DOHH2 (cell line): ENCODE measurements at regions not wholly inside any gene's neighbourhood (a gene's known extent, or its start where the extent isn't known, plus 50 kb on each side); places are given as distances from the start of the nearest gene placed in this dataset.

ENCODE experiments used
- H3F3A ChIP-seq: fragments of 200-600 bp; sonication (generic), shearing (Covaris generic); 2 replicates; pipeline ENCODE4 v1.6.0; 2016; ENCODE audit warnings: antibody characterized with exemption, mild to moderate bottlenecking; ENCODE audit not compliant: control insufficient read depth, insufficient read depth
- H3K27ac ChIP-seq: fragments of 200-600 bp; sonication (generic); 2 replicates; pipeline ENCODE4 v1.5.1; 2014; ENCODE audit warnings: low read depth, mild to moderate bottlenecking, low read length, moderate library complexity
- H3K27me3 ChIP-seq: fragments of 200-600 bp; sonication (generic); 2 replicates; pipeline ENCODE4 v1.6.1; 2014; ENCODE audit warnings: mild to moderate bottlenecking, low read length, mixed read lengths; ENCODE audit not compliant: control insufficient read depth
- H3K36me3 ChIP-seq: fragments of 200-600 bp; sonication (generic); 2 replicates; pipeline ENCODE4 v1.6.1; 2014; ENCODE audit warnings: mild to moderate bottlenecking, low read length, moderate library complexity, mixed read lengths; ENCODE audit not compliant: control insufficient read depth
- H3K4me1 ChIP-seq: fragments of 200-600 bp; sonication (generic); 2 replicates; pipeline ENCODE4 v1.6.1; 2014; ENCODE audit warnings: mild to moderate bottlenecking, low read length, mixed read lengths; ENCODE audit not compliant: control insufficient read depth
- H3K4me2 ChIP-seq: fragments of 200-600 bp; sonication (generic); 2 replicates; pipeline ENCODE4 v1.6.0; 2014; ENCODE audit warnings: mild to moderate bottlenecking, low read length, moderate library complexity
- H3K4me3 ChIP-seq: fragments of 200-600 bp; sonication (generic); 2 replicates; pipeline ENCODE4 v1.5.1; 2014; ENCODE audit warnings: mild to moderate bottlenecking, low read length, mixed read lengths
- H3K79me2 ChIP-seq: fragments of 200-600 bp; sonication (generic); 2 replicates; pipeline ENCODE4 v1.6.1; 2014; ENCODE audit warnings: mild to moderate bottlenecking, low read length, mixed read lengths; ENCODE audit not compliant: control insufficient read depth
- H3K9me2 ChIP-seq: fragments of 200-600 bp; sonication (generic); replicated peaks from 2 replicates; pipeline ENCODE4 v1.6.1; 2014; ENCODE audit warnings: mild to moderate bottlenecking, low read length, mixed read lengths; ENCODE audit not compliant: control insufficient read depth
- H3K9me3 ChIP-seq: fragments of 200-600 bp; sonication (generic); 2 replicates; pipeline ENCODE4 v1.6.1; 2014; ENCODE audit warnings: antibody characterized with exemption, low read length, mixed read lengths; ENCODE audit not compliant: control insufficient read depth, insufficient read depth
- H4K20me1 ChIP-seq: fragments of 200-600 bp; sonication (generic); 2 replicates; pipeline ENCODE4 v1.6.0; 2014; ENCODE audit warnings: low read depth, mild to moderate bottlenecking, antibody characterized with exemption, low read length, moderate library complexity; ENCODE audit not compliant: control insufficient read depth, insufficient read depth
- EZH2phosphoT487 ChIP-seq: fragments of 200-600 bp; sonication (generic); IDR thresholded peaks from 2 replicates; pipeline ENCODE4 v1.6.1; 2017; ENCODE audit warnings: borderline replicate concordance, mild to moderate bottlenecking, antibody characterized with exemption, low read length, moderate library complexity, mixed read lengths
- TF ChIP-seq, protein P1 (sequence below): fragments of 200-600 bp; sonication (generic); IDR thresholded peaks from one replicate; pipeline ENCODE4 v1.5.1; 2014; ENCODE audit warnings: antibody characterized with exemption, mild to moderate bottlenecking, low read depth, low read length; ENCODE audit not compliant: poor library complexity, severe bottlenecking

GRCh38 chr6:10093282-10093681 is 321.6 kb downstream of the TFAP2A start:
- Histone ChIP-seq H3K4me1 (no peaks in the 10 kb centered on the region), H3F3A (no peaks in the 10 kb centered on the region), H3K4me3 (no peak overlapping the region), H3K27ac (no peak overlapping the region), H3K4me2 (no peak overlapping the region), H3K36me3 (no peaks in the 10 kb centered on the region), H4K20me1 (no peaks in the 10 kb centered on the region), H3K27me3 (no peaks in the 10 kb centered on the region; the same call in 1 of the 2 replicates), H3K79me2 (no peaks in the 10 kb centered on the region), H3K9me2 (no peaks in the 10 kb centered on the region), H3K9me3 (peaks cover 10% of the 10 kb centered on the region; the same call in 1 of the 2 replicates)
- TF ChIP-seq, protein P1, sequence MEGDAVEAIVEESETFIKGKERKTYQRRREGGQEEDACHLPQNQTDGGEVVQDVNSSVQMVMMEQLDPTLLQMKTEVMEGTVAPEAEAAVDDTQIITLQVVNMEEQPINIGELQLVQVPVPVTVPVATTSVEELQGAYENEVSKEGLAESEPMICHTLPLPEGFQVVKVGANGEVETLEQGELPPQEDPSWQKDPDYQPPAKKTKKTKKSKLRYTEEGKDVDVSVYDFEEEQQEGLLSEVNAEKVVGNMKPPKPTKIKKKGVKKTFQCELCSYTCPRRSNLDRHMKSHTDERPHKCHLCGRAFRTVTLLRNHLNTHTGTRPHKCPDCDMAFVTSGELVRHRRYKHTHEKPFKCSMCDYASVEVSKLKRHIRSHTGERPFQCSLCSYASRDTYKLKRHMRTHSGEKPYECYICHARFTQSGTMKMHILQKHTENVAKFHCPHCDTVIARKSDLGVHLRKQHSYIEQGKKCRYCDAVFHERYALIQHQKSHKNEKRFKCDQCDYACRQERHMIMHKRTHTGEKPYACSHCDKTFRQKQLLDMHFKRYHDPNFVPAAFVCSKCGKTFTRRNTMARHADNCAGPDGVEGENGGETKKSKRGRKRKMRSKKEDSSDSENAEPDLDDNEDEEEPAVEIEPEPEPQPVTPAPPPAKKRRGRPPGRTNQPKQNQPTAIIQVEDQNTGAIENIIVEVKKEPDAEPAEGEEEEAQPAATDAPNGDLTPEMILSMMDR: no peak
- no peak for TF ChIP-seq EZH2phosphoT487

- no peaks in the 10 kb centered on the region for H3K9me3 ChIP-seq
- H3F3A ChIP-seq: no peaks in the 10 kb centered on the region
- no peaks in the 10 kb centered on the region for H3K9me2 ChIP-seq
- H3K4me3 ChIP-seq: no peak overlapping the region
- H3K79me2 ChIP-seq: no peaks in the 10 kb centered on the region
- H3K27me3 ChIP-seq: no peaks in the 10 kb centered on the region
- TF ChIP-seq, protein P1: no peak
- no peak for TF ChIP-seq EZH2phosphoT487
- no peaks in the 10 kb centered on the region for H4K20me1 ChIP-seq
- no peak overlapping the region for H3K4me2 ChIP-seq
- H3K36me3 ChIP-seq: no peaks in the 10 kb centered on the region
- no peaks in the 10 kb centered on the region for H3K4me1 ChIP-seq
- no peak overlapping the region for H3K27ac ChIP-seq
These were observed 330.5 kb downstream of the TFAP2A start for GRCh38 chr6:10084111-10084986.

DNA sequence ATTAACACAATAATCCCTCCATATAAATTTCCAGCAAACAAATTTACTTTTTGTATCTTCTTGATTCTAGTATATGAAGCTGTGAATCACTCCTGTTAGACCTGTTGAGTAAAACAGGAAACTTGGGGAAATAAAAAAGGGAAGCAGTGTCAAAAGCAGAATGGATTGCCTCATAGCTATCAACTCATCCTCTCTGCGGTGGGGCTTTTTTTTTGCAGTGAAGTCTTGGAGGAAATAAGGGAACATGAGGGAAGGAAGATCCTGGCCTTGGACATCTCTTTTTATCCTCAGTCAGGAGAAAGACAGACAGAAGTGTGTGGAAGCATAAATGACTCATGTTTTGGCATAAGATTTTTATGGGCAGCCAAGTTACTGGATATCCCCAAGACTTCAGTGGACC is 332.5 kb downstream of the TFAP2A start:
- Histone ChIP-seq H3K9me3 (no peaks in the 10 kb centered on the region), H4K20me1 (no peaks in the 10 kb centered on the region), H3K9me2 (no peaks in the 10 kb centered on the region), H3F3A (no peaks in the 10 kb centered on the region), H3K79me2 (no peaks in the 10 kb centered on the region), H3K27ac (no peak overlapping the region), H3K4me1 (no peaks in the 10 kb centered on the region), H3K4me3 (no peak overlapping the region), H3K27me3 (no peaks in the 10 kb centered on the region), H3K36me3 (no peaks in the 10 kb centered on the region), H3K4me2 (no peak overlapping the region)
- no peak for TF ChIP-seq EZH2phosphoT487
- TF ChIP-seq, protein P1: no peak
